HG02840 (cell line): ENCODE measurements at regions not wholly inside any gene's neighbourhood (a gene's known extent, or its start where the extent isn't known, plus 50 kb on each side); places are given as distances from the start of the nearest gene placed in this dataset.

Experiments used
- ATAC-seq: cut with Tn5 transposase; IDR thresholded peaks from one replicate; pipeline ENCODE4 v1.9.1; 2021; ENCODE audit warnings: mild to moderate bottlenecking, moderate library complexity, moderate number of reproducible peaks; ENCODE audit not compliant: unreplicated experiment, low FRiP score

DNA sequence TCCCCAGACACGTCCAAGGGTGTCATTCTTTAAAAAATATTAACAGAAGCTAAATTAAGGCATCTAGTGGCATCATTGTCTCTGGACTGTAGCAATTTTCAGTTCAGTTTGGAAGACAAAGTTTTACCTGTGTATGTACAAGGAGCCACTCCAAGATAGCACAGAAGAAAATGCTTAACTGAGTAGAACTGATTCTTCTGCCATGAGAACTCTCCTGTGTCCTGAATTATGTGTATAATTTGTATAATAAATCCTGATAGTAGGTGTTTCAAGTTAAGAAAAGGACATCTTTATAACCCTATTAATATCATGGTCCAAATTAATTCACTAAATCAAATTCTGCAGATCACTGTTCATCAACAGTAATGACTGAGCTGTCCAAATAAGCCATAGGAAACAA, 1104.0 kb downstream of the XPNPEP1 start:
- ATAC-seq = no peak

DNA sequence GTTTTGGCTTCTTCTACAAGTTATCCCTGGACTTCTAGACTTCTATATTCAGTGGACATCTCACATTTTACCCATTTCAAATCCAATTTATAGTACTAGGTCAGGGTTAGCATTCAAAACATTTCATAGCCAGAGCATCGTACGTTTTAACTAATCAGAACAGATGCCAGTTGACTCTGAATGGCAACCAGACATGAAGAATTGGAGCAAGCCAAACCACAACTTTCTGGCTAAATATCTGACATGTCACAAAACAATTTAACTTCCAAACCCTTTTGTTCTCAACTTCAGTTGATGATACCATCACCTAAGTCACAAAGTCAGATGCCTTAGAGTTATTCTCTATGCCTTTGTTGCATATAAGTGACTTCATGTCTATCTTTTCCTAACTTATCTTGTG, 1105.7 kb downstream of the XPNPEP1 start:
- ATAC-seq = no peak

DNA sequence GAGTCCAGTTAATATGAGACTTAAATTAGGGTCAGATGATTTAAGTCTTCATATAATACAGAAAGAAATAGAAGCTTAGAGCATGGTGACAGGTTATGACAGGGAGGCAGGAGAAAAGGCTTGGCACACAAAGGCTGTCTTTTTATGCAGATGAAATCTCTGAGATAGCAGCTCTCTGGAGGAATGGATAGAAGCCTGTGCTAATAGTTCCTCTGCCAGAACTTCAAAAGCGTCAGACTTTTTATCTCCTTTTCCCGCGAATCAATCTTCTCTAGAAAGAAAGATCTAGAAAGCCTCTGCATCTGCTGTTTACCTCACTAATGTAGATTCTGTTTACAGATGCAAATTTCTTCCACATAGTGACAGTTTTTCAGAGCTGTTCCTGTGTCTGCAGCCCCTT, 1106.2 kb downstream of the XPNPEP1 start:
- no peak for ATAC-seq

DNA sequence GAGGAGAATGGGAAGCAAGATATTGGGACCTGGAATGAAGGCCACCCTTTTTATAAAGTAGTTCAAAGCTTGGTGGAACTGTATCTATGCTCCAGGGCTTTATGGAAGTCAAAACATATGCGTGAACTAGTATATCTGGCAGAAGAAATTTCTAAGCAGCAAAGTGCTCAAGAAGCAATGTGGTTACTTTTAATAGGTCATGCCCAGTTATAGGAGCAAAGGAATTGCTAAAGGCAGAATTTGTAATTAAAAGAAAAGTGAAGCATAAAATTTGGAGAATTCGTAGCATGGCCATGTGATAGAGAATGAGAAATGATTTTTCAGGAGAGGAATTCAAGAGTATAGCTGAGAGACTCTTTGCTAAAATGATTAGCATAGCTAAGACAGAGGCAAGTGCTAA, 1110.4 kb downstream of the XPNPEP1 start:
- ATAC-seq = no peak

DNA sequence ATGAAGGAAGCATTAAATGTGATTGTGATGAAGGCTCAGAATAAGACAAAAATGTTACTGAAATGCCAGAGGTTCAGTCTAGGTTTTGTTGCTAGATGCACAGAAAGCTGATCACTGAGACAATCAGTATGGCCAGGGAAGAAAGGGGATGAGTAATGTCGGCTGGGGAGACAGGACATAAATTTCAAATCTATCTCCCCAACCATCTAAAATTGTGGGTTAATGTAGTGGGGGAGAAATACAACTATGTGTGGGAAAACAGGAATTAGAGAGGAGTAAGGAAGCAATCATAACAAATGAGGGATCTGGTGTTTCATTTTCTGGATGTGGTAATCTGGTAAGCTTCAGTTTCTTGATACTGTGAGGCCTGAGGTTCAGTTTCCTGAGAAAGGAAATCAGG, 1111.0 kb downstream of the XPNPEP1 start:
- no peak for ATAC-seq

DNA sequence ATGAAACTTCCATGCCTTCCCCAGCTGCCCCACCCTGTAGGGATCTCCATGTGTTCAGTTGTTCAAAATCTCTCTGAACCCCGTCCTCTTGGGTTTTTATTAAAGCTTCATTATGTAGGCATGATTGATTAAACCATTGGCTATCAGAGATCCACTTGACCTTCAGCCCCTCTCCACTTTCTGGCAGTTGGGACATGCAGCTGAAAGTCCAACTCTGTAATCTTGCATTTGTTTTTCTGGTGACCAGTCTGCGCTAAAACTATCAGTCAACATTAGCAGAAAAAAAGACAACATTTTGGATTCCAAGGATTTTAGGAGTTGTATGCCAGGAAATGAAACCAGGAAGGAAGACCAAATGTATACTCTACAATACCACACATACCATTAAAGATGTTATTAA, 1115.1 kb downstream of the XPNPEP1 start:
- ATAC-seq = no peak

DNA sequence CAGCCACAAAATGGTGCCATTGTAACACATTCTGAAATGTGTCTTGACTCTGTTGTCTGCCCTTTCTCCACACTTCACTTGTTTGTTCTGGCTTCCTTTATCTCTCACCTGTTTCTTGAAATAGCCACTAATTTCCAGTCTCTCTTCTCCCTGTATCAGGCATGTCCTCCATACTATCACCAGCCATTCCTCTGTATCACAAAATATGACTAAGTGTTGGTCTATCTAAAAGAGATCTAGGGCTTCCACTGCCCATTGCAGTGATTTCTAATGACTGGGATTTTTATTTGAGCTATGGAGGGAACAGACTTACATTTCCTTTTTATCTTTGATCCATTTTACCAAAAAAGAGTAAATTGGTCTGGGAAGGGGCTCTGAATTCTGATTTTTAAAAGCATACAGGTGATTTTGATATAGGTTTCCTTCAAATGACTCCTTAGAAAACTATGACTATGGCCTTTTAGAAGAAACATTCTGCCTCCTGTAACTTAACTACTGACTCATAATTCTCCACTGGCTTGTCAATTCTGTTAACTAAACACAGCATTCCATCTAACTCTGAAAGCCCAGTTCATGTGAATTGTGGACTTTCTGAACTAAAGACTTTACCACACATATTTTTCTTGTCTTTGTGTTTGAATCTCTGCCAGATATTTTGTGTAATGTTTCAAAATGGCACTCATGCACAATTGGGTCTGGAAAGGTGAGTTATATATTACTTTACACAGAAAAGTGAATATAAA, 1121.4 kb downstream of the XPNPEP1 start:
- no peak for ATAC-seq

DNA sequence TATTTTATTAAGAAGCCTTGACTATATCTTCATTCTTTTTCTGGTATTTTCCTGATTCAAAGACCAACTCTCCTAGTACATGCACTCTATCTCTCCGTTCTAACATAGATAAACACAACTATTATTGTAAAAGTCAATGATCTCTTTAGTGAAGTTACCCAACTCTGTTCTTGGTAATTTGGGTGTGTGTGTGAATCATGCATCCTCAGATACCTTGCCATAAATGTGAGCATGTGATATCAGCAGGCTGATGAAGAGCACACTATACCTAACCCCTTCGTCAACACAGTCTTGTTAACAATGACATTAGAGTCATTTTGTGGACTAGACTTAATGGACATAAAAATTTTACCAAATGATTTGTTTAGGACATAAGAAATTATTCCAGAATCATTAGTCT, 1122.1 kb downstream of the XPNPEP1 start:
- no peak for ATAC-seq

DNA sequence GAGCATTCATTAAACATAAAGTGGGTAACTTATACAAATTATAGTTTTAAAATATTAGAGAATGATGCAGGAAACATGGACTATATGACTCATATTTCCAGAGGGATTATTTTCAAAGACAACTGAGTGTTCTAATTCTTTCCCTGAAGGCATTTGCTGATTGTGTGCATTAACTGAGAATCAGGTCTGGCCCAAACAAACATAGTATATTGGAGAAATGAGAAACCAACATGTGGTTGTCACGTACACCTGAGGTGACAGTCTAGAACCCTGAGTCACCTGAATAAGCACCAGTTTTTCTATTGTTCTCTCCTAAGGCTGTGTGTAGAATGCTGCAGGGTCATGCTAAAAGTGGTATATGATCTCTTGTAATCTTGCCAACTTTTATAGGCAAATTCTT, 1125.7 kb downstream of the XPNPEP1 start:
- ATAC-seq = no peak

DNA sequence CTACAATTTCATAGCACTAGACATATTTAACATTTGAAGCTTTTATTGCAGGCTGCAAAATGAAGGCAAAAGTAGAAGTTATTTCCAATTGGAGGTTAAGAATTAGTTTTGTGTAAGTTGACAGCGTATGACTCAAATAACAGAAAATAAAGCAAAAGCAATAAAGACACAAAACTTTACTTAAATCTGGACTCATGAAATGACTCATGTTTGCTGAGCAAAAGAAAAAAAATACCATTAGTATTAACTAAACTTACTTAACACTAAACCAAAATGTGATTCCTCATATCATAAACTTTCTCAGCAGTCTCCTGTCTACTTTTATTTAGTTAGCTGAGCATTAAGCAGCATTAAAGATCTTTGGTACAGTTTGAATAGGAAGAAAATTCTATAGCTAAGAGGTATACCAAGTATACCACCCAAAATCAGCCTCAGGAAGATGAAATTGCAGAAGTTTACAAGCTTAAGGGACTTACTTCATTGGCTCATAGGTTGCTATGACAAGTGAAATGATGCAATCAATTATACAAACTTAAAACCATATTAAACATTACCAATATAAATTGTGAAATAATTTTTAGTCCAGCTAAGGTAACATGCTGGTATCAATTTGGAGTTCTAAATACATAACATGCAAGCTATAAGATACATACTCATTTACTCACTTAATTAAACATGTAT, 1131.4 kb downstream of the XPNPEP1 start:
- no peak for ATAC-seq

DNA sequence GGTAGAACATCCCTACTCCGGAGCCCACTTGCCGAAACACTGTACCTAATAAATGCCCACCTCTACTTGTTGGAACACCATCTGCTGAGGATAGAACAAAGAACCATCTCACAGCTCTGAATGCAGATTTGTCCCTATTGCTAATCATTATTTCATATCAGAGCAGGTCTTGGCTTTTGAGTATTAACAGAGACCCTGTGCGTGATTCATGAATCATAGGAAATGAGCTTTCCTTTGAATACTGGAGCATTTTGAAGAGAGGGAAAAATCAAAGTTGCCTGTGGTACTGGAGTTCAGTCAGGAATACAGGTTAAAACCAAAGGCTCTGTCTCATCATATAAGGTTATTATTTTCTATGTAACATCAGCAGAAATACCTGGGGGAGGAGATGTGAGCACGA, 1132.3 kb downstream of the XPNPEP1 start:
- ATAC-seq = no peak

DNA sequence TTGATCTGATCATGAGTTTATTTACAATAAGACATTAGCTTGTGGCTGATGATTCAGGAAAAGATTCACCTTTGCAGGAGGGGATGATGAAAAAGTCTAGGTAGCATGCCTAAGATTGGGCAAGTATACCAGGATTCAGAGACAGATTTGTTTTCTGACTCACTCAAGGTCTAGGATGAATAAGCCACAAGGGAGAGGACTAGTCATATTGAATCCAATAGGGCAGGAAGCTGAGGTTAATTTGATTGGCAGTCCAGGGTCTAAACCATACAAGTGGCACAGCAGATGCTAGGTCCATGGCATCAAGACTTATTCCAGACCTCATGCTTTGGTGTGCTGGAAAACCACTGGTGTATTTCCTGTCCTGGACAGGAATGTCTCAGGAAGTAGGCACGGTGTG, 1133.4 kb downstream of the XPNPEP1 start:
- peak; percentile 68 for ATAC-seq

DNA sequence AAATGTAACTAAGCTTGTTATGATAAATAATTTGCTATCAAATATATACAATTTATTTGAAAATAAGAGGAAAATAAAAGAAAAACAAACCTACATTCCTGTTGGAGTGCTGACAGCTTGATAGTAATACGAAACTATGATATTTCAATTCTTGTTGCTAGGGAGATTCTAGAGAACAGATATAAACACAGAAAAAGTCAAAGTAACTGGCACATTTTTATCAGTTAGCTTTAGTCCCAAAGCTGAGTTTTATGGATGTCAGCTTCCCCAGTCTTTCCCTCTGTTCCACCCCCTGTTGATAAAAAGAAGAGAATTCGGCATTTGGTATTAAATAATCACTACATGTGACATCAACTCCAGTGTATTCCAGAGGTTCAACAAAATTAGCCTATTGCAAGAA, 1134.0 kb downstream of the XPNPEP1 start:
- no peak for ATAC-seq

DNA sequence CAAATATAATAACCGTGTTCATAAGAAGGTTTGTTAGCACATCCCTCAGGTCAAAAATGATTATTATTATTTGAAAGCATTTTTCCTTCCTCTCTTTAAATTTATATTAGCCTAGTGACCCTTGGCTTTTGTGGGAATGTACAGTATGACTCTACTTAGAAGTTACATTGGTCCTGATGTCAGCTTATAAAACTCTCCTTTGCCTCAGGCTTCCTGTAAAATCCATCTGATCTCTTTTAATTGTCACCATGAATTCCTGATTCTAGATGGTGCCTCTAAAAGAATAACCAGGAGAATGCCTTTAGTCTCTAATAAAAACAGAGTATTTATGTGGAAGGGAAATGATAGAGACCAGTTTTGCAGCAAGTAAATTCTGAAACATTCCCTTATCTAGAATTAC, 1134.4 kb downstream of the XPNPEP1 start:
- no peak for ATAC-seq

DNA sequence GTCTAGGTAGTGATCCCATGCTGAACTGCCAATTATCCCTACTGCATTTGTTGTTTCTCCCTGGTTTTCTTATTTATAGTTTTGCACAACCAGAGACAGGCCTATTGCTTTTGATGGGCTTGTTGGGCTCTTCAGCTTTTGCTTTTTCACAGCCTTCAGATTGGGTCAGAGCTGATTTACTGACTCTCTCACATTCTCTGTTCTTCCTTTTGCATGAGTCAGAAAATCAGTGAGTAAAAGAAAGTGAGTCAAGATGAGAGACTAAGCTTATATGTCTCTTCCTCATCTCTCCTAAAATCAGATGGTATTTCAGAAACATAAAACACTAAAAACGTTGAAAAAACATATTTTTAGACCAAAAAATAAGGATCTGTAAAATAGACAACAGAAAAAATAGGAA, 1135.4 kb downstream of the XPNPEP1 start:
- ATAC-seq = no peak

DNA sequence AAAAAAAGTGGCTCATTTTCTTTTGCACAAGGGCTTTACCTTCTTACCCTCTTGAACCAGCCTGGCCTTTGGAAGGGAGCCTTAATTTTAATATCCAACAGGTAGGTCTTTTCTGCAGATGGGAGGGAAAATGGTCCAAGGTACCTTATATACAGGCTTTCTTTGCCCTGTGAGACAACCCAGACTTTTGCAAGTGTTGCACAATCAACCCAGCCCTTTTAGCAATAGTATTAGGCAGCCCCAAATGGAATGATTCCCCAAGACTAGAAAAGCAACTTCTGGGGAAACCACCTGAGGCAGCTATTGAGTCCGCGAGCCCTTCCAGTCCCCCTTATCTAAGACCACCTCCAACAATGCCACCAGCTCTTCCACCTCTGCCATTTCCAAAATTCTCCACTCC, 1138.3 kb downstream of the XPNPEP1 start:
- no peak for ATAC-seq

DNA sequence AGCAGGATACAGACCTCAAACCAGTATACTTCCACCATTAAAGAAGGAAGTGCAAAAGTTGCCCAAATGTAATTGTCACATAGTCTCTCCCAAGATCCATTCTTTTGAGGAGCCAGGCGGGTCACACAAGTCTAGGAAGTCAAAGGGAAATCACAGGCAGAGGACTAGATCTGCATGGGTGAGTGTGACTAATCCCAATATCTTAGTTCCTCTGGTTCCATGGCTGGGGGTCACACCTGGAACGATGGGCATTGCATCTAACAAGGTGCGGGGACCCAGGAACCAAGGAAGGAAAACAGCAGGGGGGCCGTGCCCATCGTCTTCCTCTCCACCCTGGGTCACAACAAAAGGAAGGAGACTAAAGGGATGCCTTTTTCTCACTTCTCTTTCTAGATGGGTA, 1138.8 kb downstream of the XPNPEP1 start:
- no peak for ATAC-seq

DNA sequence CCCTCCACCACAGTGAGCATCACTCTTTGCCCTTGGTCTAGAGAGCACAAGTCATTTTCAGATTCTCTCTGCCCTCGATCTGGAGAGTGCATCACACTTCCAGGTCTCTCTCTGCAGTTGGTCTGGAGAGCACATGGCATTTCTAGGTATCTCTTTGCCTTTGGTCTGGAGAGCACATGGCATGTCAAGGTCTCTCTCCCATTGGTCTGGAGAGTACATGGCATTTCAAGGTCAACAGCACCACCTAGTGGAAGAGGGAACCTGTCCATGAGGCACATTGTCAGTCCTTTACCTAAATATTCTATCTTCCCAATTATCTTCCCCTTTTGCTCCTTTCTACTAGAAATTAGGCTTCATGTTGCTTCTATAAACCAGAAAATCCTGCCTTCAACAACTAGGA, 1139.4 kb downstream of the XPNPEP1 start:
- ATAC-seq = no peak

DNA sequence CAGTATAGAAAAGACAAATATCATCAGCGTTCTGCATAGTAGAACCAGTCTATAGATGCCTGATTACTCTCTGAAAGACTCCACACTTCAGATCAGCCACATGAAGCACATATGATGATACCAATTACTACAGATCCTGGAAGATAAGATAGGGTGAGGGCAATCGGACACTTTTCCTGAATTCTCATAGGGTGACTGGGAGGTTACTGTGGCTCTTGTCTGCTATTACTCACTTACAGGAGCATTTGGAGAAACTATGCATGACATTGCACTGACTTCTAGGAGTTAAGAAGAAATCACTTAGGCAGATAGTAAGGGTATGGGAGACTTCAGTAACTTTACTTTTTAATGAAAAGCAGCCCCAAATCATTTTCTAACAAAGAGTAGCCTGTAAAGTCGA, 1140.9 kb downstream of the XPNPEP1 start:
- no peak for ATAC-seq

DNA sequence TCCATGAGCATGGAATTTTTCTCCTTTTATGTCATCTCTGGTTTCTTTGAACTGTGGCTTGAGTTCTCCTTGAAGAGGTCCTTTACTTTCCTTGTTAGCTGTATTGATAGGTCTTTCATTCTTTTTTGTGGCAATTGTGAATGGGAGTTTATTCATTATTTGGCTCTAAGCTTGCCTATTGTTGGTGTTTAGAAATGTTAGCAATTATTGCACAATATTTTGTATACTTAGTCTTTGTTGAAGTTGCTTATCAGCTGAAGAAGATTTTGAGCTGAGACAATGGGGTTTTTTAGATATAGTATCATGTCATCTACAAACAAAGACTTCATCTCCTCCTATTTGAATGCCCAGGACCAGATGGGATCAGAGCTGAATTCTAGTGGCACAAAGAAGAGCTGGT, 1143.8 kb downstream of the XPNPEP1 start:
- ATAC-seq = no peak

DNA sequence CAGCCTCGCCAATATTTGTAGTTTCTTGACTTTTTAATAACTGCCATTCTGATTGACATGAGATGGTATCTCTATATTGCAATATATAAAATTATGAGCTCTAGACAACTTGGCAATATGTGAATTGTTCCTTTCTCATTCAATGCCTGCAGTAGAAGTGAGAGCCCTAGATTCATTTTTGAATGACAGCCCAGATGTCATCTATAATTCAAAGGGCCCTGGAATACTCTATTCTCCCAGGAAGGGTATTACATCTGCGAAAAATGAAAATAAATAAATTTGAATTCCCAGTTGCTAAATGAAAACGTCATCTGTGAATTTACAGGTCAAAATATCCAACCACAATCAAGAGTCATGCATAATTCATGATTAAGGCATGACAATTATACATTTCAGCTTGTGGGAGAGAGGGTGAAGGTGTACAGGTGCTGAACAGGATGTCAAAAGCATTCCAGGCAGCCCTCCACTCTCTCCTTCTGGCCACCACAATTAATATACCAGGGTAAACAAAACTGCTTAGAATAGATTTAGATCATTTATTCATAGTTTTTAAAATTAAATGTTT, 1147.3 kb downstream of the XPNPEP1 start:
- ATAC-seq = no peak

DNA sequence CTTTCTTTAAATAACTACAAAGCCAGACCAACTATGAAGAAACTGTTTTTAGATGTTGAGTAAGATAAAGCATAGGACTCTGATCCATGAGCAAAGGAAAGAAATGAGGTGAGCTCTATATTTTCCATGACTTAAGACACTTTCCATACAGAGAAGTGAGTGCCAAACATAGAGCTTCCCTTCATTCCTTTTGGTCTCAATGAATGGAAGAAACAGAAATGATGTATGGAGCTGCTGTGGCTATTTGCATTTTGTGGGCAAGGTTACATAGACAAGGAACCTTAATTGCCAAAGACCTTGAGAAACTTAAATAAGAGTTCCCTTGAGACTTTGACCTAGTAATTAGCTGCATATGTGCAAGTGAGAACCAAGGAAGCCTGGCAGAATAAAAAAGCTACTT, 1152.2 kb downstream of the XPNPEP1 start:
- no peak for ATAC-seq
